Panc1 (cell line): ENCODE measurements at regions not wholly inside any gene's neighbourhood (a gene's known extent, or its start where the extent isn't known, plus 50 kb on each side); places are given as distances from the start of the nearest gene placed in this dataset.
"Not testable (repeated sequence)": the region's sequence is repeated elsewhere in the genome, so short reads cannot be mapped to it uniquely, and the experiment has no call there.

Source experiments
- POLR2AphosphoS5 ChIP-seq: IDR thresholded peaks from 2 replicates; pipeline ENCODE4 v1.6.1; 2012; ENCODE audit warnings: mild to moderate bottlenecking, low read depth, low read length, moderate library complexity
- TCF7L2 ChIP-seq: IDR thresholded peaks from 2 replicates; pipeline ENCODE4 v1.6.1; 2011; ENCODE audit warnings: mild to moderate bottlenecking, low read depth, low read length, inconsistent platforms
- TF ChIP-seq, protein P1 (sequence below): fragments of 450-650 bp; IDR thresholded peaks from 2 replicates; pipeline ENCODE4 v1.5.1; 2017; ENCODE audit warnings: mild to moderate bottlenecking

DNA sequence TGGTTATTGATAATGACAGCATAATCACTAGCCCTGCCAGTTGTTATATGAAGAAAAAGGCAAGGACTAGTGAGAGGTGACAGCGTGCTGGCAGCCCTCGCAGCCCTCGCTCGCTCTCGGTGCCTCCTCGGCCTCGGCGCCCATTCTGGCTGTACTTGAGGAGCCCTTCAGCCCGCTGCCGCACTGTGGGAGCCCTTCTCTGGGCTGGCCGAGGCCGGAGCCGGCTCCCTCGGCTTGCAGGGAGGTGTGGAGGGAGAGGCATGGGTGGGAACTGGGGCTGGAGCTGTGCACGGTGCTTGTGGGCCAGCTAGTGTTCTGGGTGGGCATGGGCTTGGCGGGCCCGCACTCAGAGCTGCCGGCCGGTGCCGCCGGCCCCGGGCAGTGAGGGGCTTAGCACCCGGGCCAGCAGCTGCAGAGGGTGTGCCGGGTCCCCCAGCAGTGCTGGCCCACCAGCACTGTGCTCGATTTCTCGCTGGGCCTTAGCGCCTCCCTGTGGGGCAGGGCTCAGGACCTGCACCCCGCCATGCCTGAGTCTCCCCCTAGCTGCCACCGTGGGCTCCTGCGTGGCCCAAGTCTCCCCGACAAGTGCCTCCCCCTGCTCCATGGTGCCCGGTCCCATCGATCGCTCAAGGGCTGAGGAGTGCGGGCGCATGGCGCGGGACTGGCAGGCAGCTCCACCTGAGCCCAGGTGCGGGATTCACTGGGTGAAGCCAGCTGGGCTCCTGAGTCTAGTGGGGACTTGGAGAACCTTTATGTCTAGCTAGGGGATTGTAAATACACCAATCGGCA, 156.2 kb downstream of the MSX2 start:
- TF ChIP-seq, protein P1, sequence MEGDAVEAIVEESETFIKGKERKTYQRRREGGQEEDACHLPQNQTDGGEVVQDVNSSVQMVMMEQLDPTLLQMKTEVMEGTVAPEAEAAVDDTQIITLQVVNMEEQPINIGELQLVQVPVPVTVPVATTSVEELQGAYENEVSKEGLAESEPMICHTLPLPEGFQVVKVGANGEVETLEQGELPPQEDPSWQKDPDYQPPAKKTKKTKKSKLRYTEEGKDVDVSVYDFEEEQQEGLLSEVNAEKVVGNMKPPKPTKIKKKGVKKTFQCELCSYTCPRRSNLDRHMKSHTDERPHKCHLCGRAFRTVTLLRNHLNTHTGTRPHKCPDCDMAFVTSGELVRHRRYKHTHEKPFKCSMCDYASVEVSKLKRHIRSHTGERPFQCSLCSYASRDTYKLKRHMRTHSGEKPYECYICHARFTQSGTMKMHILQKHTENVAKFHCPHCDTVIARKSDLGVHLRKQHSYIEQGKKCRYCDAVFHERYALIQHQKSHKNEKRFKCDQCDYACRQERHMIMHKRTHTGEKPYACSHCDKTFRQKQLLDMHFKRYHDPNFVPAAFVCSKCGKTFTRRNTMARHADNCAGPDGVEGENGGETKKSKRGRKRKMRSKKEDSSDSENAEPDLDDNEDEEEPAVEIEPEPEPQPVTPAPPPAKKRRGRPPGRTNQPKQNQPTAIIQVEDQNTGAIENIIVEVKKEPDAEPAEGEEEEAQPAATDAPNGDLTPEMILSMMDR = not testable (repeated sequence)
- TF ChIP-seq POLR2AphosphoS5, TCF7L2: not testable (repeated sequence)
